ENCODE measurements at regions not wholly inside any gene's neighbourhood (a gene's known extent, or its start where the extent isn't known, plus 50 kb on each side); places are given as distances from the start of the nearest gene placed in this dataset.

DNA sequence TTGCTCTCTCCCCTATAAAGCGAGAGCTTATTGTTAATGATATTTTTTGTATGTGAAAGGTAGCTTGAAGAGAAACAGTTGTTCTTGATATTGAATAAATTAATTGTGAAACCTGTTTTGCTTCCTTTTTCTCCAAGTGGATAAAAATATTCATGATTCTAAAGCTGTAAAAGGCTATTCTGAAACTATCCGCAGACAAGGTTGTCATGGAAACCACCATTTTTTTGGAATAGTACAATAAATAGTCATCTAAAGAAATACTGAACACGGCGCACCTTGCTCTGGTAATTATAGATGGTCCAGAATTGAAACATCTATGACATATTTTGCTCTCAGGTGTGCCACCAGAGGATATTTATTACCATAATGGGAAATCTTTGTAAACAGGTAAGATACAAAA lies 1103.0 kb upstream of the SLC39A10 start:
- no peaks in the 10 kb centered on the region for H3K36me3 ChIP-seq
- intact Hi-C loops (cut with DNase I; ENCODE audit: low total_unique reads), result no loop called here
- H3K27ac ChIP-seq, result no peak overlapping the region
- no peaks in the 10 kb centered on the region for H3K4me1 ChIP-seq
- no peak overlapping the region for H3K4me3 ChIP-seq
- ATAC-seq (no peak), DNase-seq (no peak)
- H3K9me3 ChIP-seq, result no peaks in the 10 kb centered on the region
- no peaks in the 10 kb centered on the region for H3K27me3 ChIP-seq
- TF ChIP-seq, protein P1, sequence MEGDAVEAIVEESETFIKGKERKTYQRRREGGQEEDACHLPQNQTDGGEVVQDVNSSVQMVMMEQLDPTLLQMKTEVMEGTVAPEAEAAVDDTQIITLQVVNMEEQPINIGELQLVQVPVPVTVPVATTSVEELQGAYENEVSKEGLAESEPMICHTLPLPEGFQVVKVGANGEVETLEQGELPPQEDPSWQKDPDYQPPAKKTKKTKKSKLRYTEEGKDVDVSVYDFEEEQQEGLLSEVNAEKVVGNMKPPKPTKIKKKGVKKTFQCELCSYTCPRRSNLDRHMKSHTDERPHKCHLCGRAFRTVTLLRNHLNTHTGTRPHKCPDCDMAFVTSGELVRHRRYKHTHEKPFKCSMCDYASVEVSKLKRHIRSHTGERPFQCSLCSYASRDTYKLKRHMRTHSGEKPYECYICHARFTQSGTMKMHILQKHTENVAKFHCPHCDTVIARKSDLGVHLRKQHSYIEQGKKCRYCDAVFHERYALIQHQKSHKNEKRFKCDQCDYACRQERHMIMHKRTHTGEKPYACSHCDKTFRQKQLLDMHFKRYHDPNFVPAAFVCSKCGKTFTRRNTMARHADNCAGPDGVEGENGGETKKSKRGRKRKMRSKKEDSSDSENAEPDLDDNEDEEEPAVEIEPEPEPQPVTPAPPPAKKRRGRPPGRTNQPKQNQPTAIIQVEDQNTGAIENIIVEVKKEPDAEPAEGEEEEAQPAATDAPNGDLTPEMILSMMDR (IDR thresholded peaks at IDR 0.05 in 4 of 5, conservative IDR thresholded peaks at IDR 0.05 in 1 of 5), result no peak
- TF ChIP-seq POLR2A (IDR thresholded peaks at IDR 0.05), result no peak
- in situ Hi-C loops (cut with MboI; ENCODE audit: low sequenced_read_pairs in 4 of 4), result no loop called here

GRCh38 chr2:194550702-194551101 lies 1106.3 kb upstream of the SLC39A10 start:
- DNase-seq (no peak), ATAC-seq (no peak)
- no peak overlapping the region for H3K27ac ChIP-seq
- H3K36me3 ChIP-seq, result no peaks in the 10 kb centered on the region
- no peaks in the 10 kb centered on the region for H3K4me1 ChIP-seq
- intact Hi-C loops (cut with DNase I; ENCODE audit: low total_unique reads) (no loop called here), in situ Hi-C loops (cut with MboI; ENCODE audit: low sequenced_read_pairs in 4 of 4) (no loop called here)
- H3K4me3 ChIP-seq, result no peak overlapping the region
- no peaks in the 10 kb centered on the region for H3K9me3 ChIP-seq
- TF ChIP-seq, protein P1 (IDR thresholded peaks at IDR 0.05 in 4 of 5, conservative IDR thresholded peaks at IDR 0.05 in 1 of 5), result no peak
- no peak for TF ChIP-seq POLR2A (IDR thresholded peaks at IDR 0.05)
- H3K27me3 ChIP-seq, result no peaks in the 10 kb centered on the region

DNA sequence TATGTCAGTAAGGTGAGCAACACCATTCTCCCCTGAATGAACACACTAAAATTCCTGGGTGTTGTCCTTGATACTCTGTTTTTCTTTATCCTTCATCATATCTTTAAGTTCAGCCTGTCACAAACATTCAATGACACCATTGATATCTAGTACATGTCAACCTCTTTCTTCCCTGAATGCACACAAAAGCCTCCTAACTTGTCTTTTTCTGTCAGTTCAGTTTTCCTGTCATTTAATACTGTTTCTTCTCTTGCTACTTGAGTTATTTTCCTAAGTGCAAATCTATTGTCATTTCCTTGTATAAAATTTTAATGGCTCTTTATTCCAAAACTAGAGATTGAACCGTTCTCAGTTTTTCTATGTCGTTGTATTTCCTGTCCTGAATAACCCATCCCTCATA lies 1107.6 kb upstream of the SLC39A10 start:
- no peaks in the 10 kb centered on the region for H3K9me3 ChIP-seq
- DNase-seq (no peak), ATAC-seq (no peak)
- no peaks in the 10 kb centered on the region for H3K4me1 ChIP-seq
- no peak overlapping the region for H3K27ac ChIP-seq
- H3K36me3 ChIP-seq, result no peaks in the 10 kb centered on the region
- intact Hi-C loops (cut with DNase I; ENCODE audit: low total_unique reads), result no loop called here
- no peak for TF ChIP-seq POLR2A (IDR thresholded peaks at IDR 0.05)
- TF ChIP-seq, protein P1 (IDR thresholded peaks at IDR 0.05 in 4 of 5, conservative IDR thresholded peaks at IDR 0.05 in 1 of 5), result no peak
- in situ Hi-C loops (cut with MboI; ENCODE audit: low sequenced_read_pairs in 4 of 4), result no loop called here
- no peaks in the 10 kb centered on the region for H3K27me3 ChIP-seq
- H3K4me3 ChIP-seq, result no peak overlapping the region

GRCh38 chr2:194545978-194546377 lies 1111.0 kb upstream of the SLC39A10 start:
- TF ChIP-seq POLR2A (IDR thresholded peaks at IDR 0.05), result no peak
- TF ChIP-seq, protein P1 (IDR thresholded peaks at IDR 0.05 in 4 of 5, conservative IDR thresholded peaks at IDR 0.05 in 1 of 5), result no peak
- ATAC-seq (no peak), DNase-seq (no peak)
- H3K9me3 ChIP-seq, result no peaks in the 10 kb centered on the region
- H3K4me3 ChIP-seq, result no peak overlapping the region
- H3K27me3 ChIP-seq, result no peaks in the 10 kb centered on the region
- intact Hi-C loops (cut with DNase I; ENCODE audit: low total_unique reads), result no loop called here
- H3K4me1 ChIP-seq, result no peaks in the 10 kb centered on the region
- no peak overlapping the region for H3K27ac ChIP-seq
- in situ Hi-C loops (cut with MboI; ENCODE audit: low sequenced_read_pairs in 4 of 4), result no loop called here
- no peaks in the 10 kb centered on the region for H3K36me3 ChIP-seq

- Histone ChIP-seq H3K9me3 (no peaks in the 10 kb centered on the region), H3K4me1 (no peaks in the 10 kb centered on the region), H3K36me3 (no peaks in the 10 kb centered on the region), H3K4me3 (no peak overlapping the region), H3K27me3 (no peaks in the 10 kb centered on the region), H3K27ac (no peak overlapping the region)
- TF ChIP-seq, protein P1 (IDR thresholded peaks at IDR 0.05 in 4 of 5, conservative IDR thresholded peaks at IDR 0.05 in 1 of 5), result no peak
- TF ChIP-seq POLR2A (IDR thresholded peaks at IDR 0.05), result no peak
- no peak for DNase-seq
- in situ Hi-C loops (cut with MboI; ENCODE audit: low sequenced_read_pairs in 4 of 4), result no loop called here
- no peak for ATAC-seq
- intact Hi-C loops (cut with DNase I; ENCODE audit: low total_unique reads), result no loop called here
Observed at GRCh38 chr2:194539425-194539824, 1117.6 kb upstream of the SLC39A10 start.
